Fibroblast of mammary gland (primary cell): ENCODE measurements at regions not wholly inside any gene's neighbourhood (a gene's known extent, or its start where the extent isn't known, plus 50 kb on each side); places are given as distances from the start of the nearest gene placed in this dataset.
A peak's percentile ranks its signal among the peaks of the same experiment; 100 is the strongest.

Experiments used
- DNase-seq: peaks from one replicate; pipeline ENCODE4 v3.0.0-alpha.2; 2010; ENCODE audit warnings: low read depth
- H3K4me3 ChIP-seq: 2 replicates; pipeline ENCODE4 v1.5.1; 2011; ENCODE audit warnings: low read depth, mild to moderate bottlenecking, low read length, moderate library complexity; ENCODE audit not compliant: control insufficient read depth
- CTCF ChIP-seq: conservative IDR thresholded peaks from 2 replicates; pipeline ENCODE4 v1.5.1; 2011; ENCODE audit warnings: low read depth, low read length, inconsistent platforms; ENCODE audit not compliant: control insufficient read depth, insufficient read depth

GRCh38 chr2:200725596-200725995 is 86.1 kb upstream of the BZW1 start:
- TF ChIP-seq CTCF = no peak
- no peak for DNase-seq
- no peak overlapping the region for H3K4me3 ChIP-seq

GRCh38 chr2:200728630-200729029 is 83.1 kb upstream of the BZW1 start:
- no peak for TF ChIP-seq CTCF
- DNase-seq = peak; percentile 78
- no peak overlapping the region for H3K4me3 ChIP-seq

DNA sequence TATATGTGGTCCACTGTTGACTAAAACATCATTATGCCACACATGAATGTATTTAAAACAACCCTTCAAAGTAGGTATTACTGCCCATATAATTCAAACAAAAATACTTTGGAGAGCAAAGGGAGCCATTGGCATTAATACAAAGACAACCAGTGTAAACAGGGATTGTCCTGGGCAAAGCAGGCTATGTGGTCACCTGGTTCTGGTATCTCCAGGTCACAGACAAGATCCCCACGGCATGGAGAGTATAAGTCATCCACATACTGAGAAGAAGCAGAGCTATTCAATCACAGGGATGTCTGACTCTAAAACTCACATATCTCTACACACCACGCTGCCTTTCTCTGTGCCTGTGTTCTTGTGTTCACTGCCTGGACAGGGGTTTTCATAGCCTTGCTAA is 81.4 kb upstream of the BZW1 start:
- no peak for TF ChIP-seq CTCF
- no peak overlapping the region for H3K4me3 ChIP-seq
- no peak for DNase-seq

- no peak for TF ChIP-seq CTCF
- no peak for DNase-seq
- H3K4me3 ChIP-seq = no peak overlapping the region
Observed at GRCh38 chr2:200730960-200731359, 80.8 kb upstream of the BZW1 start.

GRCh38 chr2:200732866-200733265 is 78.8 kb upstream of the BZW1 start:
- TF ChIP-seq CTCF = no peak
- H3K4me3 ChIP-seq = no peak overlapping the region
- DNase-seq = no peak

GRCh38 chr2:200733713-200734198 is 78.0 kb upstream of the BZW1 start:
- H3K4me3 ChIP-seq = no peak overlapping the region
- TF ChIP-seq CTCF = no peak
- DNase-seq = no peak

DNA sequence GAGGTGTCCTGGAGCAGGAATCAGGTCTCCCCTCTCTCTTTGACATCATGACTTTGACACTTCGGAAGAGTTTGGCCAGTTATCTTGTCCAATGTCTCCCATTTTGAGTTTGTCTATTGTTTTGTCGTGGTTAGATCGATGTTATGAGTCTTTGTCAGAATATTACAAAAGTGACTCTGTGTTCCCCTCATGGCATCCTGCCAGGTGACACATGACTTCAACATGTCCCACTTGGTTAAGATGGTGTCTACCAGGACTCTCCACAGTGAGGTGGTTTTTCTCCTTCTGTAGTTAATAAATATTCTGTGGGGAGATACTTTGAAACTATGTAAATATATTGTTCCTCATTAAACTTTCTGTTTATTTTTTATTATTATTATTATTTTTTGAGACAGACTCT is 76.6 kb upstream of the BZW1 start:
- H3K4me3 ChIP-seq = no peak overlapping the region
- no peak for TF ChIP-seq CTCF
- DNase-seq = peak; percentile 34
